ENCODE measurements at regions not wholly inside any gene's neighbourhood (a gene's known extent, or its start where the extent isn't known, plus 50 kb on each side); places are given as distances from the start of the nearest gene placed in this dataset.

DNA sequence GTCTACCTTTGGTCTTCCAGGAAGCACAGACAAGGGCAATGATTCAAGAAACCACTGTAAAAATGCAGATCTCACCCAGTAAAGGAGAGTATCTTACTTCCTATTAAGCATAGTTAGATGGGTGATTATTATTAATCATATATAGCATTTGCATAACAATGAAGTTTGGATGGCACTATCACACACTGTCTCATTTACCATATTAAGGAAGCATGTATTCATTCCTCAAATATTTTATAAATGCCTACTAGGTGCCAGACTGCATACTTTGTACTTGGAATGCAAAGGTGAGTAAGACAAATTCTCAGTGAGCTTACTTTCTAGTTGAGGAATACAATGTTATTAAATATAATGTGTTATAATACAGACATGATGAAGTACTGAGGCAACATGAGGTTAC is 53.9 kb upstream of the SKAP2 start:
- intact Hi-C loops (cut with micrococcal nuclease; ENCODE audit: unreplicated experiment) (no loop called here), in situ Hi-C loops (cut with HindIII; ENCODE audit: low pct_unique_long_range_greater_than_20kb, low sequenced_read_pairs) (no loop called here)
- no TSS peak for BruUV-seq (replicated peaks)
- Histone ChIP-seq H3K9me3 (ENCODE audit: control insufficient read depth, insufficient read depth, low read depth, low read length) (no peaks in the 10 kb centered on the region), H3K4me1 (ENCODE audit: control insufficient read depth, insufficient read depth, low read length) (no peaks in the 10 kb centered on the region), H3K27me3 (ENCODE audit: control insufficient read depth, insufficient read depth, low read length) (peaks cover 3% of the 10 kb centered on the region; the same call in 1 of the 2 replicates), H3K4me3 (ENCODE audit: low read depth in 2 of 2, low read length in 2 of 2) (no peak overlapping the region), H3K36me3 (ENCODE audit: control insufficient read depth, insufficient read depth, low read length) (no peaks in the 10 kb centered on the region), H3K27ac (ENCODE audit: low read length) (no peak overlapping the region)
- CTCF ChIA-PET = no interaction called here
- ATAC-seq = no peak
- POLR2A ChIA-PET = no interaction called here
- no peak for DNase-seq (ENCODE audit: low read depth, low spot score)
- TF ChIP-seq TCF7L2 (IDR thresholded peaks at IDR 0.05; ENCODE audit: low read depth, low read length) (no peak), SIN3A (IDR thresholded peaks at IDR 0.05; ENCODE audit: borderline replicate concordance, insufficient read depth, low read depth, low read length) (no peak), POLR2AphosphoS5 (IDR thresholded peaks at IDR 0.05; ENCODE audit: low read depth, low read length) (no peak)
- TF ChIP-seq, protein P1, sequence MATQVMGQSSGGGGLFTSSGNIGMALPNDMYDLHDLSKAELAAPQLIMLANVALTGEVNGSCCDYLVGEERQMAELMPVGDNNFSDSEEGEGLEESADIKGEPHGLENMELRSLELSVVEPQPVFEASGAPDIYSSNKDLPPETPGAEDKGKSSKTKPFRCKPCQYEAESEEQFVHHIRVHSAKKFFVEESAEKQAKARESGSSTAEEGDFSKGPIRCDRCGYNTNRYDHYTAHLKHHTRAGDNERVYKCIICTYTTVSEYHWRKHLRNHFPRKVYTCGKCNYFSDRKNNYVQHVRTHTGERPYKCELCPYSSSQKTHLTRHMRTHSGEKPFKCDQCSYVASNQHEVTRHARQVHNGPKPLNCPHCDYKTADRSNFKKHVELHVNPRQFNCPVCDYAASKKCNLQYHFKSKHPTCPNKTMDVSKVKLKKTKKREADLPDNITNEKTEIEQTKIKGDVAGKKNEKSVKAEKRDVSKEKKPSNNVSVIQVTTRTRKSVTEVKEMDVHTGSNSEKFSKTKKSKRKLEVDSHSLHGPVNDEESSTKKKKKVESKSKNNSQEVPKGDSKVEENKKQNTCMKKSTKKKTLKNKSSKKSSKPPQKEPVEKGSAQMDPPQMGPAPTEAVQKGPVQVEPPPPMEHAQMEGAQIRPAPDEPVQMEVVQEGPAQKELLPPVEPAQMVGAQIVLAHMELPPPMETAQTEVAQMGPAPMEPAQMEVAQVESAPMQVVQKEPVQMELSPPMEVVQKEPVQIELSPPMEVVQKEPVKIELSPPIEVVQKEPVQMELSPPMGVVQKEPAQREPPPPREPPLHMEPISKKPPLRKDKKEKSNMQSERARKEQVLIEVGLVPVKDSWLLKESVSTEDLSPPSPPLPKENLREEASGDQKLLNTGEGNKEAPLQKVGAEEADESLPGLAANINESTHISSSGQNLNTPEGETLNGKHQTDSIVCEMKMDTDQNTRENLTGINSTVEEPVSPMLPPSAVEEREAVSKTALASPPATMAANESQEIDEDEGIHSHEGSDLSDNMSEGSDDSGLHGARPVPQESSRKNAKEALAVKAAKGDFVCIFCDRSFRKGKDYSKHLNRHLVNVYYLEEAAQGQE (IDR thresholded peaks at IDR 0.05; ENCODE audit: insufficient read depth in 1 of 2, low read depth in 2 of 2, low read length in 1 of 2) = no peak
- TF ChIP-seq, protein P2, sequence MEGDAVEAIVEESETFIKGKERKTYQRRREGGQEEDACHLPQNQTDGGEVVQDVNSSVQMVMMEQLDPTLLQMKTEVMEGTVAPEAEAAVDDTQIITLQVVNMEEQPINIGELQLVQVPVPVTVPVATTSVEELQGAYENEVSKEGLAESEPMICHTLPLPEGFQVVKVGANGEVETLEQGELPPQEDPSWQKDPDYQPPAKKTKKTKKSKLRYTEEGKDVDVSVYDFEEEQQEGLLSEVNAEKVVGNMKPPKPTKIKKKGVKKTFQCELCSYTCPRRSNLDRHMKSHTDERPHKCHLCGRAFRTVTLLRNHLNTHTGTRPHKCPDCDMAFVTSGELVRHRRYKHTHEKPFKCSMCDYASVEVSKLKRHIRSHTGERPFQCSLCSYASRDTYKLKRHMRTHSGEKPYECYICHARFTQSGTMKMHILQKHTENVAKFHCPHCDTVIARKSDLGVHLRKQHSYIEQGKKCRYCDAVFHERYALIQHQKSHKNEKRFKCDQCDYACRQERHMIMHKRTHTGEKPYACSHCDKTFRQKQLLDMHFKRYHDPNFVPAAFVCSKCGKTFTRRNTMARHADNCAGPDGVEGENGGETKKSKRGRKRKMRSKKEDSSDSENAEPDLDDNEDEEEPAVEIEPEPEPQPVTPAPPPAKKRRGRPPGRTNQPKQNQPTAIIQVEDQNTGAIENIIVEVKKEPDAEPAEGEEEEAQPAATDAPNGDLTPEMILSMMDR (IDR thresholded peaks at IDR 0.05) = no peak

DNA sequence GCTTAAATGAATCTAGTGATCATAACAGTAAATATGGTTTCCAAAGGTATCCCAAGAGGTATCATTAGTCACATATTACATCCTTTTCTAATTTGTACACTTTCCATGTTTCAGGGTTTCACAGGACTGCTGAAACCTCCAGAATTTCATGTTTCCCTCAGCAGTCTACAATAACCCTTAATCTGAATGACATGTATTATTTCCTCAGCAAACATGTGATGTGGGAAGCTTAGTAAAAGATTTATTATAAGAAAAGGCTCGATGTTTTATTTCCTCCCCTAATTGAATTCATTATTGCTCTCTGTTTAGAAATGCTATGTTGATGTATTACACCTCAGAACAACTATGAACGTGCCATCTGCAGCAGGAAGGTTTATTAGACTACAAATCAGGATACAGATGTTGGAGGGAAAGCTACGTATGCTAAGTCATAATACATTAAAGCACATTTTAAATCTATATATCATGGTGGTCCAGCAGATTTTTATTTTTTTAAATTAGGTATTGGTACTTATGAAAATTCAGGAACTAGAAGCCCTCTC is 52.5 kb upstream of the SKAP2 start:
- DNase-seq (ENCODE audit: low read depth, low spot score) = no peak
- no TSS peak for BruUV-seq (replicated peaks)
- in situ Hi-C loops (cut with HindIII; ENCODE audit: low pct_unique_long_range_greater_than_20kb, low sequenced_read_pairs) = no loop called here
- no peak for ATAC-seq
- Histone ChIP-seq H3K9me3 (ENCODE audit: control insufficient read depth, insufficient read depth, low read depth, low read length) (no peaks in the 10 kb centered on the region), H3K36me3 (ENCODE audit: control insufficient read depth, insufficient read depth, low read length) (no peaks in the 10 kb centered on the region), H3K27me3 (ENCODE audit: control insufficient read depth, insufficient read depth, low read length) (peaks cover 3% of the 10 kb centered on the region; the same call in 1 of the 2 replicates), H3K4me1 (ENCODE audit: control insufficient read depth, insufficient read depth, low read length) (no peaks in the 10 kb centered on the region), H3K27ac (ENCODE audit: low read length) (no peak overlapping the region), H3K4me3 (ENCODE audit: low read depth in 2 of 2, low read length in 2 of 2) (no peak overlapping the region)
- POLR2A ChIA-PET = no interaction called here
- CTCF ChIA-PET = no interaction called here
- TF ChIP-seq, protein P1 (IDR thresholded peaks at IDR 0.05; ENCODE audit: insufficient read depth in 1 of 2, low read depth in 2 of 2, low read length in 1 of 2) = no peak
- TF ChIP-seq SIN3A (IDR thresholded peaks at IDR 0.05; ENCODE audit: borderline replicate concordance, insufficient read depth, low read depth, low read length) (no peak), TCF7L2 (IDR thresholded peaks at IDR 0.05; ENCODE audit: low read depth, low read length) (no peak), POLR2AphosphoS5 (IDR thresholded peaks at IDR 0.05; ENCODE audit: low read depth, low read length) (no peak)
- TF ChIP-seq, protein P2 (IDR thresholded peaks at IDR 0.05) = no peak
- intact Hi-C loops (cut with micrococcal nuclease; ENCODE audit: unreplicated experiment) = no loop called here

All from Panc1 (cell line).